ENCODE measurements at regions not wholly inside any gene's neighbourhood (a gene's known extent, or its start where the extent isn't known, plus 50 kb on each side); places are given as distances from the start of the nearest gene placed in this dataset.
"Not testable (repeated sequence)": the region's sequence is repeated elsewhere in the genome, so short reads cannot be mapped to it uniquely, and the experiment has no call there.

DNA sequence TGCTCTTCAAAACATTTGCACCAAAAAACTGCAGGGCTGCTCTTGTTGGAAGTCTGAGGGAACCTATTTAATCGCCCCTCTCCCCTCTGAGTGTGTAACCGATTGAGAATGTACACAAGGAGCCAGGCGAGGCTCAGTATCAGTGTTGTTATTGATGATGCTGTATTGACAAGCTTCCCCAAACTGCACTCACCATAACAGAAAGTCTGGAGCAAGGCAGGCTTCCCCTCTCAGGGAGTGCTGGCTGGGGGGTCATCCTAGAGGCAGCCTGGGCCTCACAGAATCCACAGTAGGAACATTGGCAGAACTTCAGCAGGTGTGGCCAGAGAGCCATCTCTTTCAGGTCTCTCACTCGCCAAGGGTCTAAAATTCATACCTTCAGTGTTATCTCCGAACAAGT is 58.1 kb upstream of the TUNAR start:
- DNase-seq: no peak

DNA sequence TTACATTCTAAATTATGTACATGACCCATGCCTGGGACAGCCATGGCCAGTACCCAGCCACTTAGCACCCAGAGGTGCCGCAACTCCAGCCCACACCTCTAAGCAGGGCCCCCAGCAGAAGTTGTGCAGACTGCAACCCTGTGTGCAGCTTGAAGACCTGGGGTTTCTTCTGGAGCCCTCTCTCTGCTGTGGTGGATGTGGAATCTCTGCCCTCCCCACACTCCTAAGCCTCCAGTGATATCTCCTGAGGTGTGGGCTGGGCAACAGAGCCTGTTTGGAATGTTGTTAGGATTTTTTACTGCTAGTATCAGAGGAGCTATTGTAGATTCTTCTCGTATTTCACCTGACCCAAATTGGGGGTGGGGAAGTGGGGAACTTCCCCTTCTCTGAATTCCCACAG is 59.4 kb upstream of the TUNAR start:
- DNase-seq: no peak

DNA sequence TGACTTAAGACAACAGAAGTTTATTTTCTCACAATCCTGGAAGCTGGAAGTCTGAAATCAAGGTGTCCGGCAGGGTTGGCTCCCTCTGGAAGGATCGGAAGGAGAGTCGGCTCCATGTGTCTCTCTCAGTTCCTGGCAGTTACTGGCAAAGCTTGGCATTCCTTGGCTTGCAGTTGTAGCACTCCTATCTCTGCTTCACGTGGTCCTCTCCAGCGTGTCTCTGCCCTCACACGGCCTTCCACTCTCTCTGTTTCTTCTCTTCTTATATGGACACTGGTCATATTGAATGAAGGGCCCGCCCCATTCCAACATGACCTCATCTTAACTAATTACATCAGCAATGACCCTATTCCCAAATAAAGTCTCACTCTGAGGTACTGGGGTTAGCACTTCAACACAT is 60.1 kb upstream of the TUNAR start:
- no peak for DNase-seq

DNA sequence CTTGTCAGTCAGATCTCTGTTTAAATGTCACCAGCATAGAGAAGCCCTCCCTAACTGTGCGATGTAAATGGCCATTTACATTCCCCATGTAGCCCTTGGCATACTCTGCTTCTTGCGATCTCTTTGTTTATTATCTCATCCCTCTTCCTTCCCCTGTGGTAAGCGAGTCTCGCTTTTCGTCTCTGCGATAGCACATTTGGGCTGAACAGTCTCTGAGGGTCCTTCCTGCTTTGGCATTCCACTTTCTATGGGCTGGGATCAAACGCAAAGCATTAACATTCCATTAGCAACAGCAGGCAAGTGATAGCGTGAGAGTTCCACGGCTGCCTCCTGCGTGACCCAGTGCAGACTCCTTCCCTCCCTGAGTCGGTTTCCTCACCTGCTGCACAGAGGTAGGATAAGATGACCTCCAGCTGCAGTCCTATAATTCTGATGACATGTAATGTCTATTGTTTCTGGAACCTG is 61.4 kb upstream of the TUNAR start:
- DNase-seq: no peak

DNA sequence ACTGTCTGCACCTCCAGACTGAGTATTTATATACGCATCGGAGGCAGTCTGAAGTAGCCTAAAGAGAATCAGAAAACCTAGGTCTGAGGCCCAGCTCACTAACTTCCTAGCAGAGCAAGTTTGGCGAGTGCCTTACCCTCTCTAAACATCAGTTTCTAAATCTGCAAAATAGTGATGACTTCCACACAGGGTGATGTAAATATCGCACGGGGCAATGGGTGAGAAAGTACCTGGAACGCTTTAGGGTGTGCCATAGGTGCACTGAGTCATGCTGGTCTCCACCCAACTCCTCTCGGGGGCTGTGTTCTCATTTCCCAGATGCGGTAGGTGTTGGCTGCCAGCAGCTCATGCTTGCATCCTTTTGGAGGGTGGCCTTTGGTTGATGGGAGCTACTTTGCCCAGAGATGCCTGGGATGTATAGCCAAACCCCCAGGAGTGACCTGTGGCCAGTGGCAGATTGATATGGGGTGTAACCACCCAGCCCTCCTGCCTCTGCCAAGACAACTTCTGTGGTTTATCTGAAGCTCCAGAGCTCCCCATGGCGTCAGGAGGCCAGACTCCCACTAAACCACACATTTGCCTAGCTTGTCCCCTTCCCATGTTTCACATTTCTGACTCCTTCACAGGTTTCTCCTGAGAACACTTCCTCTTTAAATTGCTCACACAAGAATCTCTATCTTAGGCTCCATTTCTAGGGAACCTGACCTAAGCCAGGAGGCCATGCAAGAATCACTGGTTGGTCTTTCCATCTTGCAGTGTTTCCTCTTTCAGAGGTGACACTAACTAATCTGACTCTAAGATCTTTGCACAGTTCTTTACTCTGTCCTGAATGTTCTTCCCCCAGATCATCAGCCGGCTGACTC is 62.0 kb upstream of the TUNAR start:
- no peak for DNase-seq

DNA sequence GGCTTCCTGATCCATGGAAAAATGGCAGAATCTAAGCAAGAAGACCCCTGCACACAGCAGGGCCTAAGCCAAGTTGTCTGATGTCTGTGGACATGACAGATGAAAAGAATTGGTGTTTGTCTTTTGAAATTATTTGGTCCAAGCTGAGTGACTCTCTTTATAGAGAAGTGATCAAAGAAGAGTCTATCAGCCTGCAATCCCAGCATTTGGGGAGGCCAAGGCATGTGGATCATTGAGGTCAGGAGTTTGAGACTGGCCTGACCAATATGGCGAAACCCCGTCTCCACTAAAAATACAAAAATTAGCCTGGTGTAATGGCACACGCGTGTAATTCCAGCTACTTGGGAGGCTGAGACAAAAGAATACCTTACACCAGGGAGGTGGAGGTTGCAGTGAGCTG is 64.8 kb upstream of the TUNAR start:
- no peak for DNase-seq

DNA sequence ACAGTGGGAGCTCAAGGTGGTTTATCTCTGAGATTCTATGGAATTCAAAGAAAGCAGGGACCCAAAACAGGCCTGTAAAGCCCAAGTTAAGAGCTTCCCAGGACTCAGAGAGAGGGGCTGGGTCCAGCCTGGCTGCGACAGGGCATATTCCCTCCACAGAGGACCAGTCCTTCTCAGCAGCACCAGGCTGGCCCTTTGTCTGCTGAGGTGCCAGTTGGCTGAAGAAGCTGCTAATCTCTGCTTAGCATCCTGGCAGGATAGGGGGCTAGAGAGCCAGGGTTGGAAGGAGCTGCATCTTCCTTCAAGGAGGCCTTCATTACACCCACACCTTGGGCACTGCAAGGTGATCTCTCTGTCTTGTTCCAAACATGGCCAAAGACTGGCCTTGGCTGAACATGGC is 68.3 kb upstream of the TUNAR start:
- no peak for DNase-seq

DNA sequence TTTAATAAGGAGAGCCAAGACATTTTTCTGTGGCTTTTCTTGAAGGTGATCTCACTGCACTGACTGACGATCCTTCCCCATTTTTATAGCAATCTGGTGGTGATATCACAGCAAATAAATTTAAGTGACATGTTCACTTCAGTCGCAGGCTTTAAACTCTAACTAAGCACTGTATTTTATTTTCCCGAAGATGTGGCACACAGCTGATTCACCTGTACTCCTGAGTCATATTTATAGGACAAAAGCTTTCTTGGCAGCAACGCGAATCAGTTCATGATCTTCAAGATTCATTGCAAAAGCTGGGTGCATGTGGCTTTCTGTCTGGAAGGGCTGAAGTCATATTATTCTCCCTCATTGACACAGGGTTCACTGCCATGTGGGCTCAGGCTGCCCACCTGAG is 79.8 kb upstream of the TUNAR start:
- DNase-seq: no peak

DNA sequence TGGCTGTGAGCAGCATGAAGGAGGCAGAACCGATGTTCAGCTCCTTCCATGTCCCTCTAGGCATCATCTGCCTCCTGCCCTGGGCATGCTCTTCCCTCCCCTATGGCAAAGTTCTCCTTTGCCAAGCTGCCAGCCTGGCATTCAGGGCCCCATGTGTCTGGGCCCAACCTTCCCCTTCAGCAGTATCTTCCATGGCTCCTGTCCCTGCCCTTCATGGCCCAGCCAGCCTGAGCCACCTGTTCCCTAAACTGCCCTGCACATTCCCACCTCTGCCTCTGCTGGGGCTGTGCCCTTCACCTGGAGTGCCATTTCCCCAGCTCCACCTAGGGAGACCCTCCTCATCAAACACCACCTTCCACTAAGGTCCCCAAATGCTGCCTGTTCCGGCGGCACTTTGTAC is 74.0 kb upstream of the TCL1A start:
- no peak for DNase-seq

DNA sequence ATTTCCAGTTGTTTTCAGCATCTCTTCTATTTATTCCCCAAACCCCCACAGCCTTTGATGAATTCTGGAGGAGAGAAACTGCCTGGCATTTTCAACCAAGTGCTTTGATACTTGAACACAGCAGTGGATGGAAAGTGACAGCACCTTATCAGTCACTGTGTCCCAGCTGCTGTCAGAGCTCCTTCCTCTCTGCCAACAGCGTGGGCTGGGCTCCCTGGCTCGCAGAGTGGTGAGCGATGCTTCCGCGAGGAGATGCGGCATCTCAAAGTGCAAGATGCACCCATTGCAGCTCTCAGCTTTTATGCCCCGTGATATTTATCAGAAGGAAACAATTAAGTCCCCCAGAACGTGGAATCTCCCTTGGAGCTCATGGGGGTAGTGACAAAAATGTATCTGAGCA is 72.6 kb upstream of the TCL1A start:
- no peak for DNase-seq

DNA sequence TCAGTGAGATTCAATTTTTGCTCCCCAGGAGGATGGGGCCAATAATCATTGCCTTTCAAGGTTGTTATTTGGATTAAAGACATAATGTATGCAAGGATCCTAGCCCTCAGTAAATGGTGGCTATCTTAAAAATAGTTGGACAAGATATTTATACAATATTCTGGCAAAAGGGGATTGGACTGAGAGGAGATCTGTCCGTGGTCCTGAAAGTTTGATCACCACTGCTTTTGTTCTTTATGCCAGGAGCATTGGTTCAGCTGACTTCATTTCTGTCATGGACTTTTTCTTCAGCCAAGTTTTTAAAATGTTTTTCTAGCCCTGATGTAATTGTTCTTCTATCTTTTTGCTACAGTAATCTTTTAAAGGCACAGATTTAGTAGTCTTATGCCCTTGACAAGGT is 70.2 kb upstream of the TCL1A start:
- DNase-seq: no peak

DNA sequence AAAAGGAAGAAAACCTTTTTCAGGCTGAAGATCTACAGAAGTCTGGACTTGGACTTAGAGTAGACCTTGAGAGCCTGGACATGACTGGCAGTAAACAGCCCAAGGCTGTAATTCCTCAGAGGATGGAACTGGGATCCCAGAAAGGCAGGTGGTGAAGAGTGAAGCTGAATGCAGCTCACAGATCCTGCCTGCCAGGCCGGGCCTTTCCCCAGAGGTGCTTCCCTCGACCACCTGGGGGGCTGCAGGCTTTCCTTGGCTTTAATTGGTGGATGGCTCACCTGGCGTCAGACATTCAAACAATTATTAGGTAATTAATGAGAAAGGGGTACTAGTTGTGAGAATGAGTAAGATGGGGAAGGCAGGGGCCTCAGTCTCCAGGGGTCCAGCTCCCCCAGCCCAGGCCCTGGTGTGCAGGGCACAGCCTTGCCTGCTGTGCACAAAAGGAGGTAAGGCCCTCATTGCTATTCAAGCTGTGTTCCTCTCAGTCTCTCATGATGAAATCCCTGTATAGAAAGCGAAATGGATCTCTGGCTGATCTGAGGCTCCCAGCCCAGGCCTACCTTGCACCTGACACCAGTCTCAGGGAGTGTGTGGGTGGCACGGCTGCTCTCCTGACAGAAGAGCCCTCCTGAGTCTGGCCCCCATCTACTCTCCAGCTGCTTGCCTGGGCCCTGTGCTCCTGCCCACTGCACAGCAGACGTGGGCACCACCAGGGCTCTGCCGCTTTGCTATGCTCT is 63.0 kb upstream of the TCL1A start:
- no peak for DNase-seq

DNA sequence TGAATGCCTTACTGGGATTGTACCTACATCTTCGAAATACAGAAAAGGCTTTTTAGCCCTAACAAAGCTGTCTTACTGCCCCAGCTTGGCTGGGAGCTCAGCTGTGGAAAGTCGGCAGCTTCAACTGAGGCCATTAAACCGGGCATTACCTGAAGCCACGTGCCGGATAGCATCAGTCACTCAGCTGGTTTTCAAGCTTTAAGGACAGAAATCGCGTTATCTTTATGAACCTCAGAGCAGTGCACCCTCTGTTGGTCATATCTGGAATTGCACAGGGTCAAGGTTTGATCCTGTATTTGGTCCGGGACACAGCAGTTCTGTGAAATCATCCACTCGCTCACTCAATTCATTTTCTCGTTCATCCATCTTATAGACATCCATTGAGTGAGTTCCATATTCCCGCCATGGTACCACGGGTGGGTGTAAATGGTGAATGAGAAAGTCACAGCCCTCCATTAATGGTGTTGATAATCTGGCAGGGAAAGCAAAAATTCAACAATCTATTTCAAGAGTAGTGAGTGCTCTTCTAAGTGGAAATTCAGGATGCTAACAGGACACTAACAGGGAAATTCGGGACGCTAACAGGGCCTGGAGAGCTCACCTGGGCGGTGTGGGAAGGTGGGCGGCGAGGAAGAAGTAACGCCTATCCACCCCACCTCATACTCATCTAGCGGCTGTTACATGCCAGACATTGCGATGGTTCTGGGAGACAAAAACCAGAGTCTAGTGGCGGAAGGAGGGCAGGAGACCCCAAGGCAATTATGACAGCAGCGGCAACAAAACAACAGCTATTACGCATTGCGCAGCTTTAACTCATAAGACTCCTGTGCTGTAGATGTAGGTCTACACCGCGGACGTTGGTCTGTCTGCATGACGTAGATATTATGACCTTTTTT is 60.6 kb upstream of the TCL1A start:
- DNase-seq: peak in 1 of 2 experiments; percentile 47

DNA sequence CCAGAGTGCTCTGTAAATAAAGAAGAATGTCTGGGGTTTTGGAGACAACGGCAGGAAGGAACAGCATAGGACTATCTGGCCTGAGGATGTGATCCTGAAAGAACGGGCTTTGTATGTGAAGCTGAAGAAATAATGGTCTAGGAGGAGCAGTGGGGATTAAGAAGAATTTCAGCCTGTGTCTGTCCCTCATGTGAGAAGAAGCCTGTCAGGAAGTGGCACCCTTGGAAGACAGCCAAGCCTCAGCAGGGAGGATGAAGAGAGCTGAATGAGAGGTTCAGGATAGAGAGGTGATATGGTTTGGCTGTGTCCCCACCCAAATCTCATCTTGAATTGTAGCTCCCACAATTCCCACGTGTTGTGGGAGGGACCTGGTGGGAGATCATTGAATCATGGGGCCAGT is 56.9 kb upstream of the TCL1A start:
- DNase-seq: no peak

DNA sequence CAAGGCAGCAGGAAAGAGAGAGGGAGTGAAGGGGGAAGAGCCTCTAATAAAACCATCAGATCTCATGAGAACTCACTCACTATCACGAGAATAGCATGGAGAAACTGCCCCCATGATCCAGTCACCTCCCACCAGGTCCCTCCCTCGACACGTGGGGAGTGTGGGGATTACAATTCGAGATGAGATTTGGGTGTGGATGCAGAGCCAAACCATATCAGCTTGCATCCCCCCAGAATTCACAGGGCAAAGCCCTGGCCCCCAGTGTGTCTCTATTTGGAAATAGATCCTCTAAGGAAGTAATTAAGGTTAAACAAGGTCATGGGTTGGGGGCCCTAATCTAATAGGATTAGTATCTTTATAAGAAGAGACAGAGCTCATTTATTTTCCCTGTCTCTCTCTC is 56.1 kb upstream of the TCL1A start:
- no peak for DNase-seq

DNA sequence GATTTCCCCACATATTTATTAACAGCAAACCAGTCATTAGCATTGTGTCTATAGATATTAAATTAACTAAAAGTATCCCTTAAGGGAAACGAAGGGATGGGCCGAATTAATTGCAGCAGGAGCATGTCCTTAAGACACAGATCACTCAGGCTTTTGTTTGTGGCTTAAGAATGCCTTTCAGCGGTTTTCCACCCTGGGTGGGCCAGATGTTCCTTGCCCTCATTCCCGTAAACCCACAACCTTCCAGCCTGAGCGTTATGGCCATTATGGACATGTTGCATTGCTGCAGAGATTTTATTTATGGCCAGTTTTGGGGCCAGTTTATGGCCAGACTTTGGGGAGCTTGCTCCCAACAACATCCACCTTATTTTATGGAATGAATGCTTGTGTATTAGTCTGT is 55.5 kb upstream of the TCL1A start:
- not testable (repeated sequence) for DNase-seq

DNA sequence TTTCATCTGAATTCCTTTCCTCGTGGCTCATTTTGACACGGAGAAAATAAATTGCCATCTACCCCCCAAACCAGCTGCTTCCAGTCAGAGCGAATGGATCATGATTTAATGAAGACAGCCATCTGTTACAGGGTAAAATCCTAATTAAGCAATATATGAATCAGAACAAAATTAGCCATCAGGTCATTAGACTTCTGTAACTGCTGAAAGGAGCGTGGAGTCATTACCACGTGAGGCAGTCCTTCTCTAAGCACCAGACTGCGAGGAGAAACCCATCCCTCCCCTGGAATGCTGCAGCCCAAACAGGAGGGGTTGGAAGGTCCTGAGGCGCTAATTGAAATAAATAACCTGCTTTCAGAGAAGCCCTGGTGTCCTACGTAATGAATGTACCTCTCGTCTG is 51.1 kb upstream of the TCL1A start:
- no peak for DNase-seq

DNA sequence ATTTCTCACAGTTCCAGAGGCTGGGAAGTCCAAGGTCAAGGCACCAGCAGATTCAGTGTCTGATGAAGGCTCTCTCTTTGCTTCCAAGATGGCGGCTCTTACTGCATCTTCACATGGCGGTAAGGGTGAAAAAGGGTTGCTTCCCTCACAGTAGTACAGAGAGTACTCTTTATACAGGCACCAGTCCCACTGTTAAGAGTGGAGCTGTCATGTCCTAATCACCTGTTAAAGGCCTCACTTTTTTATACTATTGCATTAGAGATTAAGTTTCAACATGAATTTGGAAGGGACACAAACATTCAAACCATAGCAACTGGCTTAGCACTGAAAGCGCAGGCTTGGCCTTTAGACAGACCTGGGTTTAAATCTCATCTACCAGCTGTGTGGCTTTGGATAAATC is 50.0 kb upstream of the TCL1A start:
- DNase-seq: no peak

Data from NCI-H1930 (cell line).